GM12891 (cell line): ENCODE measurements at regions not wholly inside any gene's neighbourhood (a gene's known extent, or its start where the extent isn't known, plus 50 kb on each side); places are given as distances from the start of the nearest gene placed in this dataset.

Experiments used
- POLR2A ChIP-seq: IDR thresholded peaks from 2 replicates; pipeline ENCODE4 v1.6.1; 2011; ENCODE audit warnings: low read depth, low read length, control low read depth
- TAF1 ChIP-seq: IDR thresholded peaks from 2 replicates; pipeline ENCODE4 v1.6.1; 2011; ENCODE audit warnings: low read depth, low read length, control low read depth

- TF ChIP-seq POLR2A (no peak), TAF1 (no peak)
Observed at GRCh38 chr2:57291209-57291608, 755.4 kb upstream of the VRK2 start.
